Fibroblast of pulmonary artery (primary cell): ENCODE measurements at regions not wholly inside any gene's neighbourhood (a gene's known extent, or its start where the extent isn't known, plus 50 kb on each side); places are given as distances from the start of the nearest gene placed in this dataset.

Source experiments
- DNase-seq: peaks from one replicate; pipeline ENCODE4 v3.0.0-alpha.2; 2010; ENCODE audit warnings: low read depth
- H3K4me3 ChIP-seq: replicated peaks from 2 replicates; pipeline ENCODE4 v1.5.1; 2011; ENCODE audit warnings: low read depth, mild to moderate bottlenecking, control low read depth, low read length, moderate library complexity
- CTCF ChIP-seq: IDR thresholded peaks from 2 replicates; pipeline ENCODE4 v1.5.1; 2011; ENCODE audit warnings: mild to moderate bottlenecking, control low read depth, low read length, inconsistent platforms; ENCODE audit errors: missing control alignments

GRCh38 chr10:78330884-78331283 is 297.2 kb downstream of the RPS24 start:
- TF ChIP-seq CTCF: no peak
- no peak for DNase-seq
- no peak overlapping the region for H3K4me3 ChIP-seq

GRCh38 chr10:78331391-78331922 is 297.8 kb downstream of the RPS24 start:
- no peak overlapping the region for H3K4me3 ChIP-seq
- DNase-seq: peak; percentile 42
- TF ChIP-seq CTCF: no peak

GRCh38 chr10:78332012-78332411 is 298.3 kb downstream of the RPS24 start:
- no peak overlapping the region for H3K4me3 ChIP-seq
- DNase-seq: no peak
- no peak for TF ChIP-seq CTCF

- H3K4me3 ChIP-seq: no peak overlapping the region
- DNase-seq: no peak
- no peak for TF ChIP-seq CTCF
These were observed 299.0 kb downstream of the RPS24 start for GRCh38 chr10:78332657-78333056.

GRCh38 chr10:78333362-78334143 is 299.9 kb downstream of the RPS24 start:
- TF ChIP-seq CTCF: no peak
- H3K4me3 ChIP-seq: no peak overlapping the region
- DNase-seq: no peak

- H3K4me3 ChIP-seq: no peak overlapping the region
- DNase-seq: no peak
- no peak for TF ChIP-seq CTCF
These were observed 301.7 kb downstream of the RPS24 start for GRCh38 chr10:78335371-78335690.
